Loucy (cell line): ENCODE measurements at regions not wholly inside any gene's neighbourhood (a gene's known extent, or its start where the extent isn't known, plus 50 kb on each side); places are given as distances from the start of the nearest gene placed in this dataset.
A peak's percentile ranks its signal among the peaks of the same experiment; 100 is the strongest.

Source experiments
- H2AFZ ChIP-seq: fragments of 200-600 bp; sonication (generic); 2 replicates; pipeline ENCODE4 v1.6.0; 2016; ENCODE audit warnings: antibody characterized with exemption, mild to moderate bottlenecking, low read length, moderate library complexity
- H3F3A ChIP-seq: fragments of 200-600 bp; 2 replicates; pipeline ENCODE4 v1.6.0; 2016; ENCODE audit warnings: antibody characterized with exemption, low read depth, mild to moderate bottlenecking
- H3K27me3 ChIP-seq: fragments of 200-600 bp; sonication (generic); 2 replicates; pipeline ENCODE4 v1.6.1; 2014; ENCODE audit warnings: low read length, mild to moderate bottlenecking; ENCODE audit not compliant: insufficient read depth, poor library complexity, severe bottlenecking
- H3K36me3 ChIP-seq: fragments of 200-600 bp; sonication (generic); 2 replicates; pipeline ENCODE4 v1.6.1; 2016; ENCODE audit warnings: low read length; ENCODE audit not compliant: insufficient read depth
- H3K4me1 ChIP-seq: fragments of 200-600 bp; sonication (generic); 2 replicates; pipeline ENCODE4 v1.5.1; 2014; ENCODE audit warnings: low read length, mild to moderate bottlenecking; ENCODE audit not compliant: insufficient read depth, poor library complexity, severe bottlenecking
- H3K4me2 ChIP-seq: fragments of 200-600 bp; sonication (generic); 2 replicates; pipeline ENCODE4 v1.6.0; 2014; ENCODE audit warnings: antibody characterized with exemption, low read length, low read depth, mild to moderate bottlenecking; ENCODE audit not compliant: poor library complexity, severe bottlenecking
- H3K4me3 ChIP-seq: fragments of 200-600 bp; sonication (generic); 2 replicates; pipeline ENCODE4 v1.5.1; 2014; ENCODE audit warnings: low read length, mild to moderate bottlenecking, mixed read lengths; ENCODE audit not compliant: poor library complexity, severe bottlenecking
- H3K79me2 ChIP-seq: fragments of 200-600 bp; sonication (generic); 2 replicates; pipeline ENCODE4 v1.6.1; 2014; ENCODE audit warnings: low read length; ENCODE audit not compliant: insufficient read depth
- H3K9ac ChIP-seq: fragments of 200-600 bp; sonication (generic); 2 replicates; pipeline ENCODE4 v1.6.0; 2014; ENCODE audit warnings: mild to moderate bottlenecking, low read depth, low read length, moderate library complexity; ENCODE audit not compliant: poor library complexity, severe bottlenecking
- H3K9me2 ChIP-seq: fragments of 200-600 bp; sonication (generic); replicated peaks from 2 replicates; pipeline ENCODE4 v1.6.1; 2016; ENCODE audit warnings: low read depth, low read length, mixed read lengths
- H3K9me3 ChIP-seq: fragments of 200-600 bp; sonication (generic); 2 replicates; pipeline ENCODE4 v1.6.1; 2014; ENCODE audit warnings: mild to moderate bottlenecking, antibody characterized with exemption, low read length, low read depth; ENCODE audit not compliant: insufficient read depth
- H4K20me1 ChIP-seq: fragments of 200-600 bp; sonication (generic); 2 replicates; pipeline ENCODE4 v1.6.0; 2014; ENCODE audit warnings: antibody characterized with exemption, low read length, mild to moderate bottlenecking; ENCODE audit not compliant: insufficient read depth, poor library complexity, severe bottlenecking
- CTCF ChIP-seq: fragments of 200-600 bp; sonication (generic); conservative IDR thresholded peaks from 2 replicates; pipeline ENCODE4 v1.5.1; 2014; ENCODE audit warnings: mild to moderate bottlenecking, antibody characterized with exemption, low read length
- EZH2phosphoT487 ChIP-seq: fragments of 200-600 bp; IDR thresholded peaks from 2 replicates; pipeline ENCODE4 v1.6.1; 2018; ENCODE audit warnings: antibody characterized with exemption, mild to moderate bottlenecking, moderate library complexity, borderline replicate concordance

GRCh38 chr22:22799561-22799960, 88.1 kb upstream of the IGLL5 start:
- no peaks in the 10 kb centered on the region for H3K27me3 ChIP-seq
- H2AFZ ChIP-seq = no peak overlapping the region
- H3F3A ChIP-seq = no peaks in the 10 kb centered on the region
- H3K9me2 ChIP-seq = no peaks in the 10 kb centered on the region
- no peaks in the 10 kb centered on the region for H3K4me1 ChIP-seq
- H3K9me3 ChIP-seq = no peaks in the 10 kb centered on the region
- no peak overlapping the region for H3K4me3 ChIP-seq
- H3K36me3 ChIP-seq = no peaks in the 10 kb centered on the region
- no peak overlapping the region for H3K4me2 ChIP-seq
- no peak overlapping the region for H3K9ac ChIP-seq
- no peaks in the 10 kb centered on the region for H4K20me1 ChIP-seq
- no peaks in the 10 kb centered on the region for H3K79me2 ChIP-seq
- TF ChIP-seq EZH2phosphoT487 = no peak
- TF ChIP-seq CTCF = no peak

DNA sequence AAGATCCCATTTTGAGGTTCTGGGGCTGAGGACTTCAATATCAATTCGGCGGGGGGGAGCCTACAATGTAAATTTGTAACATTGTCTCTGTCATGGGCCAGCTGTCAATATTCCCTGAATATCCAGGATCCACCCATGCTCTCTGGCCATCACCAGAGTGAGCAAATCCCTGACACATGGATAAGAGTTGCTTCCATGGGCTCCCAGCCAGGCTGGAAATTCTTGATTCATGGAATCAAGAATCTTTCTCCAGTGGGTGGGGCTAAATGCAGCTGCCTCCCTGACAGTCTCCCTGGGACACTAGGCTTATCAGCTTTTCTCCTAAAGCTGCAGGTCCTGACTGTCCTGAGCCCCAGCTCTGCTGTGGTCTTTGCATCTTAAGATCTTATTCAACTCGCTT, 86.9 kb upstream of the IGLL5 start:
- H3F3A ChIP-seq = no peaks in the 10 kb centered on the region
- H3K9me2 ChIP-seq = no peaks in the 10 kb centered on the region
- H3K9ac ChIP-seq = no peak overlapping the region
- H3K4me3 ChIP-seq = no peak overlapping the region
- no peaks in the 10 kb centered on the region for H3K79me2 ChIP-seq
- no peaks in the 10 kb centered on the region for H4K20me1 ChIP-seq
- H3K4me2 ChIP-seq = no peak overlapping the region
- H3K36me3 ChIP-seq = no peaks in the 10 kb centered on the region
- no peaks in the 10 kb centered on the region for H3K27me3 ChIP-seq
- TF ChIP-seq EZH2phosphoT487 (no peak), CTCF (no peak)
- no peaks in the 10 kb centered on the region for H3K4me1 ChIP-seq
- no peak overlapping the region for H2AFZ ChIP-seq
- H3K9me3 ChIP-seq = no peaks in the 10 kb centered on the region

- no peaks in the 10 kb centered on the region for H3K9me2 ChIP-seq
- H3K36me3 ChIP-seq = no peaks in the 10 kb centered on the region
- H3K79me2 ChIP-seq = no peaks in the 10 kb centered on the region
- no peak overlapping the region for H3K9ac ChIP-seq
- no peaks in the 10 kb centered on the region for H3K4me1 ChIP-seq
- H3K9me3 ChIP-seq = no peaks in the 10 kb centered on the region
- H4K20me1 ChIP-seq = no peaks in the 10 kb centered on the region
- no peaks in the 10 kb centered on the region for H3K27me3 ChIP-seq
- no peaks in the 10 kb centered on the region for H3F3A ChIP-seq
- TF ChIP-seq EZH2phosphoT487 = no peak
- peak; percentile 84 for TF ChIP-seq CTCF
- no peak overlapping the region for H3K4me2 ChIP-seq
- H2AFZ ChIP-seq = no peak overlapping the region
- H3K4me3 ChIP-seq = no peak overlapping the region
Measured at GRCh38 chr22:22802339-22802970, 85.2 kb upstream of the IGLL5 start.
